GM18909 (cell line): ENCODE measurements at regions not wholly inside any gene's neighbourhood (a gene's known extent, or its start where the extent isn't known, plus 50 kb on each side); places are given as distances from the start of the nearest gene placed in this dataset.
A peak's percentile ranks its signal among the peaks of the same experiment; 100 is the strongest.

Experiments
- ATAC-seq: cut with Tn5 transposase; IDR thresholded peaks from one replicate; pipeline ENCODE4 v1.9.1; 2021; ENCODE audit warnings: mild to moderate bottlenecking; ENCODE audit not compliant: unreplicated experiment, poor library complexity

DNA sequence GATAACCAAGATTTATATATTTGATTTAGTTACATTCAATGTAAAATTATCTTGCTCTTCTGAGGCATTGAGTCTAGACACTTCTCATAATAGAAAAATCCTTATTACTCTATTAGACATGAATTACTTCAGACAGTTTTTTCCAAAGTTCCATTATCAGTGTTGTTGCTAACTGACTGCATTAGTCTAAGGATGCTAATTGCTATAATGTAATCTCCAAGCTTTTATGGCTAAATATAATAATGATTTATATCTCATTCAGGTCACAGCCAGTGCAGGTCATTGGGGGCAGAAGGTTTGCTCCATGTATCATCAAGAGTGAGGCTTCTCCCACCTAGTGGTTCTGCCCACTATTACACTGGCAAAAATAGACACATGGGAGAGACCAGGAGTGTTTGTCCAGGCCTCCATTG is 377.2 kb upstream of the DDI1 start:
- no peak for ATAC-seq

- no peak for ATAC-seq
Measured at GRCh38 chr11:103659743-103660142, 376.7 kb upstream of the DDI1 start.

DNA sequence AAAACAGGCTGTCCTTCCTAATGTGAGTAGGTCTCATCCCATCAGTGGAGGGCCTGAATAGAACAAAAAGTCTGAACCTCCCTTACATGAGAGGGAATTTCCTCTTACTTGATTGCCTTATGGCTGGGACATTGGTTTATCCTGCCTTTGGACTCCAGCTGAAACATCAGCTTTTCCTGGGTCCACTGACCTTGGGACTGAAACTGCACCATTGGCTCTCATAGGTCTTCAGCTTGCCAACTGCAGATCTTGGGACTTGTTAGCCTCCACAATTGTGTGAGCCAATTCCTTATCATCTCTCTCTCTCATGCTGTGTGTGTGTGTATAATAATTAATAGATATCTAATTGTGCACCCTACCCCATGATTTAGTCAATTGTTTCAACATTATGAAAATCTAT is 375.3 kb upstream of the DDI1 start:
- ATAC-seq: no peak

GRCh38 chr11:103661991-103662390 is 374.4 kb upstream of the DDI1 start:
- no peak for ATAC-seq

- no peak for ATAC-seq
Measured at GRCh38 chr11:103662880-103663279, 373.6 kb upstream of the DDI1 start.

DNA sequence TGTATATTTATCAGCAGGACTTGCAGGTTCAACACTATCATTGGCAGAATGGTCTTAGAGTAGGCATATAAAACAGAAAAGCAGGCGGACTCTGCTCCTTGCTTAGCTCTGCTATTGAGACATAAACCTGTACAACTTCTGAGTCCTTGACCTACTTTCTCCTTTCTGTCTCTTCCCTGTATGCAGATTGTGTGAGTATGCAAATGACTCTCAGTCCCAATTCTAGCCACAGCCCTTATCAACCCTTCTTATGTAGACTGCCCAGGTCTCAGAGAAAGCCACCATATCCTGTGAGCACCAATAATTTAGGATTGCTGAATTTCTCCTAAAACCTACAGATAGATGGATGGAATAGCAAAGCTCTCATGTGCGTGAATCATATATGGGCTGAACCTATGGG is 367.6 kb upstream of the DDI1 start:
- no peak for ATAC-seq

DNA sequence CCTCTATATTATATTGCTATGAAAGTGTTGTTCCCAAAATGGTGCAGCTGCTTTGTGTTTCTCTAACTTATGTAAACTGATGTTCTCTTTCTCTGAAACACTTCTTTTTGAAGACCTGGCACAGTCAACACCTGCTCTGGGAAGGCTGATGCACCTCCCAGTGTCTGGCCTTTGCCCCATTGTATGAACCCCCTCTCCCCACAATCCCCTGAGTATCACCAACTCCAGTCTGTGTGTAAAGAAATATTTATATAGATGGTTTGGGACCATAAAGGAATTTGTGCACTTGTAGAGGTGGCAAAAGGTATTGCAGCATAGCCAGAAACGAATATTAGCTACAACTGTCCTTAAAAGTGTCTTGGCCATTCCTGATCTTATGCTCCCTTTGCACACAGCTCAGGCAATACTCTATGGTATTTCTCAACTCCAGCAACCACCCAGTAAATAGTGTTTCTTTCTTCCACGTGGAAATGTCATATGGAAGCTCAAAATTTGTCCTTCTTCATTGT is 365.2 kb upstream of the DDI1 start:
- ATAC-seq: no peak

- no peak for ATAC-seq
Measured at GRCh38 chr11:103673773-103674172, 362.7 kb upstream of the DDI1 start.

DNA sequence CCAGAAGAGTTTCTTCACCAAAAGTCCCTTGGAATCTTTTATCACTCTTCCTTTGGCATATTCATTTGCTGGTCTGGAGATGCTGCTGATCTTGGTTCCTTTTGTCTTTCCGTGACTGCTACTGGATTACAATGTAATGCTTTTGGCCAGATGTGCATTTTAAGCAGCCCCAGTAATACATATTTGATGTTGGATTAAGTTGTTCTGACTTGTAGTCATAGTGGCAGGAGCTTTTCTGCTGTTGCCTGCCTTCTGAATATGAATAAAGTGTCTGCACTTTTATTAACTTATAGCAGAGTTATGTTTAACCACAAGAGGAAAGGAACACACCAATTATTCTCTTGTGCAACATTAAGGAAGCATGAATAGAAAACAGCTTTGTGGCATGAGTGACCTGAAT is 360.0 kb upstream of the DDI1 start:
- ATAC-seq: no peak

DNA sequence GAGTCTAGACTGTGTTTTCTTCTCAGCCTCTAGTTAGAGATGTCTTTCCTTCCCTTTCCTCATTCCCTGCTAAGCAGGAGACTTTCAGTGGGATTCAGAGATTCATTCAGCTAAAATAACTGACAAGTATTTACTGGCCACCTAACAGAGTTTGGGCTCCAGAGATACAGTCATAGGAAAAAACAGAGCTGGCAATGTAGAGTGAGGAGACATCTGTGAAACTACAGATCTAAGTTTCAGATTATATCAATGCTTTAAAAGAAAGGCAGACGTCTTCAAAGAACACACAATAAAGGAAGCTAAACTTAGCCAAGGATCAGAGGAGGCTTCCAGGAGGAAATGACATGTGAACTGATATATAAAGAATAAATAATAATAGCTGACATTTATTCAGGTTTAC is 355.6 kb upstream of the DDI1 start:
- ATAC-seq: no peak

- ATAC-seq: peak; percentile 15
Measured at GRCh38 chr11:103681855-103682254, 354.6 kb upstream of the DDI1 start.

- peak; percentile 96 for ATAC-seq
Measured at GRCh38 chr11:103682318-103683184, 353.9 kb upstream of the DDI1 start.

GRCh38 chr11:103683576-103683975 is 352.9 kb upstream of the DDI1 start:
- ATAC-seq: no peak

- ATAC-seq: no peak
Measured at GRCh38 chr11:103688924-103689323, 347.5 kb upstream of the DDI1 start.

GRCh38 chr11:103690356-103690755 is 346.1 kb upstream of the DDI1 start:
- ATAC-seq: no peak

- ATAC-seq: no peak
Measured at GRCh38 chr11:103696123-103696522, 340.3 kb upstream of the DDI1 start.

DNA sequence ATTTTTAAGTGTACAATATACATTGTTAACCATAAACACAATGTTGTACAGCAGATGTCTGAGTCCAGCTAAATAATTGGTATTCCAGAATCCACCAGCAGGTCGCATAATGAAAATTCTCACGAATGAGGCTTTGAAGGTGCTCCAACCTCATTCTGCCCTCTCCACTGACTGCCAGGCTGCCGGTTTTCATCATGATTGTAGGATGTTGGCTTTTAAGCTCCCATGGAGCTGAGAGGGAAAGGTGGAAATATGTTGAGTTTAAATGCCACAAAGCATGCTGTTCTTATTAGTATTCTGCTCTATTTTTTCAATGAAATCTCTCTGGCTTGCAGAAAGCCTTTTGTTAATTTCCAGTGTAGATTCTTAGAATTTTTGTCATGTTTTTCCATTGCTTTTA is 337.2 kb upstream of the DDI1 start:
- ATAC-seq: no peak

- no peak for ATAC-seq
Measured at GRCh38 chr11:103699656-103700055, 336.8 kb upstream of the DDI1 start.

- ATAC-seq: no peak
Measured at GRCh38 chr11:103700622-103701021, 335.8 kb upstream of the DDI1 start.

- no peak for ATAC-seq
Measured at GRCh38 chr11:103703437-103703836, 333.0 kb upstream of the DDI1 start.

DNA sequence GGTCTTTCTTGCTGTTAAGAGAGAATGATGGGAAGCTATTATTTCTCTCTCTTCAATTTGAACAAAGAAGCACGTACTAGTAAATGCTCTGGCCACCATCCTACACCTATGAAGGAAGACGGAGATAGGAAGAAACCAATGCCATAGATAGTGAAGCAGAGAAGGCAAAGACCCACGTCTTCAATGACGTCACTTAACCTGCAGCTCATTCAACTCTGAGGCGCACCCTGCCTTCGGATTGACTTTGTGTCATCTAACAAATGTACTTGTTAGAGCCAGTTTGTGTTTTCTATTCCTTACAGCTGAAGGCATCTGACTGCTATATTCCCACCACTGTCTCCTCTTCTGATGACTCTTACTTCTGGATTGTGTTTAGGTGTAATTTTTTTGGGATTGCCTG is 332.5 kb upstream of the DDI1 start:
- no peak for ATAC-seq

- no peak for ATAC-seq
Measured at GRCh38 chr11:103705642-103706041, 330.8 kb upstream of the DDI1 start.
